ENCODE measurements at regions not wholly inside any gene's neighbourhood (a gene's known extent, or its start where the extent isn't known, plus 50 kb on each side); places are given as distances from the start of the nearest gene placed in this dataset.

DNA sequence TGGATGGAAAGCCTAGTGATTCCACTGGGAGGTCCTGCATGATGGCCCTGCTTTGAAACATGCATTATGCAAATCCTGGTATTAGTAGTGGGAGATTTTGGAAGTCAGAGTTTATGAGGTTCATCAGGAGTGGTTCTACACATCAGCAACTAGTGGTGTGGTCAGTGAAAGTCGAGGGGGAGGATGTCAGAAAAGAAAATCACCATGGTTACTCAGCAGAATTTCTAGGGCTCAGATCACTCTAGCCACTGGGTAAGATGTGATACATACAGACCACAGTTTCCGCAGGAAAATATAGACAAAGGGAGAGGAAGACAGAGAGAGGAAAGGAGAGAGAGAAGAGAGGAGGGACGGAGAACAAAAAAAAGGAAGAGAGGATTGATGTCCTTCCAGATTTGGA, 2100.7 kb upstream of the PIK3C3 start:
- no peak for TF ChIP-seq CTCF (IDR thresholded peaks at IDR 0.05; ENCODE audit: low read depth, low read length, poor library complexity, severe bottlenecking)
- TF ChIP-seq EZH2phosphoT487 (IDR thresholded peaks at IDR 0.05; ENCODE audit: borderline replicate concordance, low read length), result no peak

Measured in DOHH2 (cell line).